ENCODE measurements at regions not wholly inside any gene's neighbourhood (a gene's known extent, or its start where the extent isn't known, plus 50 kb on each side); places are given as distances from the start of the nearest gene placed in this dataset.

DNA sequence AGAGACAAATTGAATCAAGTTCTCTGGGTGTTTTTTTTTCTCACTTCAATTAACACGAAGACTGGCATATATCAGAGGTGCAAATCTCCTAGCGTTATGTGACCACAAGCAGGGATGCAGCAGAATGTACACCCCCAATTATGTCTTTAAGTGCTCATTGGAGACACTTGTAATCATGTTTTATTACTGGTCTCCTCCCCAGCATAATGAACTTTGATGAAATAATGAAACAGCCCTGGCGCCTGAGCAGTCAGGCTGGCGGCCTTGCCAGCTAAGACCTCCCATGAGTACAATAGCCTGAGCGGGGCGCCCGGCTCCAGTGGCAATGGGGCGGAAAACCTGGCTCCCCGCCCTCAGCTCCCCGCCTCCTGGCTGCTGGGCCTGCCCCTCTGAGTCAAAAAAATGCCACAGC lies 209.4 kb upstream of the MSX2 start:
- Histone ChIP-seq H3K9ac (ENCODE audit: low read depth, low read length) (no peak overlapping the region), H3K4me3 (ENCODE audit: low read depth, low read length) (no peak overlapping the region), H3K27me3 (ENCODE audit: control insufficient read depth, insufficient read depth, low read length) (no peaks in the 10 kb centered on the region), H3K4me1 (ENCODE audit: control insufficient read depth, insufficient read depth, low read length) (peaks cover 5% of the 10 kb centered on the region), H3K36me3 (ENCODE audit: control insufficient read depth, insufficient read depth, low read length) (no peaks in the 10 kb centered on the region), H3K9me3 (ENCODE audit: control insufficient read depth, insufficient read depth, low read length) (no peaks in the 10 kb centered on the region)

GRCh38 chr5:174516741-174517140 lies 207.6 kb upstream of the MSX2 start:
- H3K9me3 ChIP-seq (ENCODE audit: control insufficient read depth, insufficient read depth, low read length): no peaks in the 10 kb centered on the region
- no peak overlapping the region for H3K9ac ChIP-seq (ENCODE audit: low read depth, low read length)
- no peak overlapping the region for H3K4me3 ChIP-seq (ENCODE audit: low read depth, low read length)
- no peaks in the 10 kb centered on the region for H3K36me3 ChIP-seq (ENCODE audit: control insufficient read depth, insufficient read depth, low read length)
- peaks cover 11% of the 10 kb centered on the region for H3K4me1 ChIP-seq (ENCODE audit: control insufficient read depth, insufficient read depth, low read length)
- H3K27me3 ChIP-seq (ENCODE audit: control insufficient read depth, insufficient read depth, low read length): peaks cover 7% of the 10 kb centered on the region

- peaks cover 13% of the 10 kb centered on the region for H3K27me3 ChIP-seq (ENCODE audit: control insufficient read depth, insufficient read depth, low read length)
- peaks cover 11% of the 10 kb centered on the region for H3K4me1 ChIP-seq (ENCODE audit: control insufficient read depth, insufficient read depth, low read length)
- H3K4me3 ChIP-seq (ENCODE audit: low read depth, low read length): no peak overlapping the region
- no peaks in the 10 kb centered on the region for H3K36me3 ChIP-seq (ENCODE audit: control insufficient read depth, insufficient read depth, low read length)
- H3K9ac ChIP-seq (ENCODE audit: low read depth, low read length): no peak overlapping the region
- no peaks in the 10 kb centered on the region for H3K9me3 ChIP-seq (ENCODE audit: control insufficient read depth, insufficient read depth, low read length)
These were observed 205.9 kb upstream of the MSX2 start for GRCh38 chr5:174518512-174518911.

DNA sequence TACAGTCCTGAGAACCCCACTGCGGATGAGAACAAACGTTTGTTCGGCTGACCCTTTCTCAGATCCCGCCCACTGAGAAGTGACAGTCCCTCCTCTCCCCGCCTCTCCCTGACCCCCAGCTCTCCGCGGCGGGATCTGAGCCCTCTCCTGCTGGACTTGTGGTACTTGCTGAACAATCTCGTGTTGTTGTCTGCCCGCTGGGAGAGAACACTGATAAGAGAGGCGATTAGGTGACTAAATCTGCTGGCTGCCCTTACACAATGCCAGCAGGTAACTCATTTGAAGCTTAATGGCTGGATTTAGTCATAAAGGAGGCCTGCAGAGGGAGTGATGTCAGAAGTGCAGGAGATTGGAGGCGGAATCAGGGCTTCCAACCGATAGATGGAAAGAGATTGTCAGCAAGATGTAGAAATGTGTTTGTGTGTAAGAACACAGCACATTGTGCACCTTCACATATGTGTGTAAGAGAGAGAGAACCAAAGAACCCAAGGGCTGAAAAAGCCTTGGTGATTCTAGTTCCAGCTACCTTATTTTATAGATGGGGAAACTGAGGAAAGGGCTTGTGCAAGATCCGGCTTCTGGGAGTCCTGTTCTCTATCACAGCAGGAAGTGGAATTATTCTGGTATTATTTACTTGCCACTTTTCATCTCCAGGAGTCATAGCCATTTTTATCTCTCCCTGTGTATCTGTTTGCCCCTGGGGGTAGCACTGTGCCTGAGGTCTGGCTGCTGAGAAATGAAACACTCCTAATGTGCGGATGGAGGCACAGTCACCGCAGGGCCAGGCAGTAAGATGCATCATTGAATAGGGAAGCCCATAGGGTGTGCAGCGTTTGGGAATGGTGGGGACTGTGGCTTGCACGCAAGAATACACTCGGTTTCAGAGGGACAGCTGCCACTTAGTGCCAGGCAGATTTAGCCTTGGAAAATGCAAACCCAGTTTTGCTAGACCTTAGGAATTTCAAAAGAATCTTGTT lies 203.7 kb upstream of the MSX2 start:
- Histone ChIP-seq H3K9ac (ENCODE audit: low read depth, low read length) (peak overlapping the region; percentile 37), H3K27me3 (ENCODE audit: control insufficient read depth, insufficient read depth, low read length) (peaks cover 15% of the 10 kb centered on the region), H3K4me1 (ENCODE audit: control insufficient read depth, insufficient read depth, low read length) (peaks cover 11% of the 10 kb centered on the region), H3K4me3 (ENCODE audit: low read depth, low read length) (peak overlapping the region; percentile 22), H3K36me3 (ENCODE audit: control insufficient read depth, insufficient read depth, low read length) (no peaks in the 10 kb centered on the region), H3K9me3 (ENCODE audit: control insufficient read depth, insufficient read depth, low read length) (no peaks in the 10 kb centered on the region)

- no peaks in the 10 kb centered on the region for H3K36me3 ChIP-seq (ENCODE audit: control insufficient read depth, insufficient read depth, low read length)
- H3K4me1 ChIP-seq (ENCODE audit: control insufficient read depth, insufficient read depth, low read length): peaks cover 11% of the 10 kb centered on the region
- H3K9ac ChIP-seq (ENCODE audit: low read depth, low read length): no peak overlapping the region
- H3K27me3 ChIP-seq (ENCODE audit: control insufficient read depth, insufficient read depth, low read length): peaks cover 15% of the 10 kb centered on the region
- no peaks in the 10 kb centered on the region for H3K9me3 ChIP-seq (ENCODE audit: control insufficient read depth, insufficient read depth, low read length)
- no peak overlapping the region for H3K4me3 ChIP-seq (ENCODE audit: low read depth, low read length)
These were observed 202.9 kb upstream of the MSX2 start for GRCh38 chr5:174521449-174521848.

DNA sequence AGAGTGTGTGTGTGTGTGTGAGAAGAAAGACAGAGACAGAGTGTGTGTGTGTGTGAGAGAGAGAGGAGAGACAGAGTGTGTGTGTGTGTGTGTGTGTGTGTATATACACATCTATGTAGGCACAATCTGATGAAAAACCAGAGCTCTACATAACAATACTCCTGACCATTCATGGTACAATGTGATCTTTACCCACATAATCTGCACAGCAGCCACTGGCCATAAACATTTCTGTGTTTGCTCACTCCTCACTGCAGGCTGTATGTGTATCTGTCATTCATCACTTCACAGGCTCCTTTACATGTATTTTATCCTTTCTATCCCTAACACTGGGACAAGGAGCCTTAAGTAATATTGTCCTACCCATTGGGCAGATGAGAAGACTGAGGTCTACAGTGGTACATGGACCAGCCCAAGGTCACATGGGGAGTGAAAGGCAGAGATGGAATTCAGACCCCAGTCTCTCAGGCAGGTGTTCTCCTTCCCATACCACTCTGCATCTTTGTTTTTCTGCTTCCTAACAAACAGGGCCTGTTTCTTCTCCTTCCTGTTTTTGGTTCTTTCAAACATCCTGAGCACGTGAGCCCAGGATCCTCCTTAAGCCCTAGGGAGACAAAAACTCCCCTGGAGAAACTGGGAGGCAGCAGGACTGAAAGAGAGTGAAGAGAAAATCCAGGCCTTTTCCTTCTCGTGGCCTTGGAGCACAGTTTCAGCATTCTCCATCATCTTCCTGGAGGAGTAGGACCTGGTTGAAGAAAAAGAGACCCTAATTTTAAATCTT lies 201.7 kb upstream of the MSX2 start:
- H3K36me3 ChIP-seq (ENCODE audit: control insufficient read depth, insufficient read depth, low read length): no peaks in the 10 kb centered on the region
- no peaks in the 10 kb centered on the region for H3K9me3 ChIP-seq (ENCODE audit: control insufficient read depth, insufficient read depth, low read length)
- H3K27me3 ChIP-seq (ENCODE audit: control insufficient read depth, insufficient read depth, low read length): peaks cover 15% of the 10 kb centered on the region
- H3K4me3 ChIP-seq (ENCODE audit: low read depth, low read length): no peak overlapping the region
- H3K4me1 ChIP-seq (ENCODE audit: control insufficient read depth, insufficient read depth, low read length): peaks cover 11% of the 10 kb centered on the region
- no peak overlapping the region for H3K9ac ChIP-seq (ENCODE audit: low read depth, low read length)

DNA sequence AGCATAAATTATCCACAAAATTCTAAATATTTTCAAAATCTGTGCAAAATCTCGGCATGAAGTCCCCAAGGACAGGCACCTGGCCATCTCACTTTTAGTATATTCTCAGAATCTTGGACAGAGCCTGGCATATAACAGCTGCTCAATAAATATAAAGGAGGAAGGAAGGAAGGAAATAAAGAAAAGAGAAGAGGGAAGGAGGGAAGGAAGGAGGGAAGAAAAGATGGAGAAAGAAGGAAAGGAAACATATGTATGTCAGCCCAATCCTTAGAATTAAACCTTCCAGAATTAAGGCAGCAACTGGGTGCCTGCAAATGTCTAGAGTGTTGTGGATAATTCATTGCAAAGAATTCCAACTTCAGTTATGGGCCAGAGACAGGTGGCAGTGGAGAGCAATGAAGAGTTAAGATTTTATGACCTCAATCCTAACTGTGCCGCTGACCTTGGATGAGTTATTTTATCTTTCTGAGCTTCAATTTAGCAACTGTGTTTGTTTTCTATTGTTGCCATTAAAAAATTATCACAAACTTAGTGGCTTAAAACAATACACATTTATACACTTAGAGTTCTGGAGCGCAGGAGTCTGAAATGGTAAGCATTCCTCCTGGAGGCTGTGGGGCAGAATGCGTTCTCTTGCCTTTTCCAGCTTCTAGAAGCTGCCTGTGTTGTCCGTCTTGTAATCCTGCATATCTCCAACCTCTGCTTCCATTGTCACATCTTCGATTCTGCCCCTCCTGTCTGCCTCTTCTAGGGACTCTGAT lies 200.9 kb upstream of the MSX2 start:
- Histone ChIP-seq H3K27me3 (ENCODE audit: control insufficient read depth, insufficient read depth, low read length) (peaks cover 15% of the 10 kb centered on the region), H3K9me3 (ENCODE audit: control insufficient read depth, insufficient read depth, low read length) (no peaks in the 10 kb centered on the region), H3K36me3 (ENCODE audit: control insufficient read depth, insufficient read depth, low read length) (no peaks in the 10 kb centered on the region), H3K9ac (ENCODE audit: low read depth, low read length) (no peak overlapping the region), H3K4me1 (ENCODE audit: control insufficient read depth, insufficient read depth, low read length) (peaks cover 8% of the 10 kb centered on the region), H3K4me3 (ENCODE audit: low read depth, low read length) (no peak overlapping the region)

DNA sequence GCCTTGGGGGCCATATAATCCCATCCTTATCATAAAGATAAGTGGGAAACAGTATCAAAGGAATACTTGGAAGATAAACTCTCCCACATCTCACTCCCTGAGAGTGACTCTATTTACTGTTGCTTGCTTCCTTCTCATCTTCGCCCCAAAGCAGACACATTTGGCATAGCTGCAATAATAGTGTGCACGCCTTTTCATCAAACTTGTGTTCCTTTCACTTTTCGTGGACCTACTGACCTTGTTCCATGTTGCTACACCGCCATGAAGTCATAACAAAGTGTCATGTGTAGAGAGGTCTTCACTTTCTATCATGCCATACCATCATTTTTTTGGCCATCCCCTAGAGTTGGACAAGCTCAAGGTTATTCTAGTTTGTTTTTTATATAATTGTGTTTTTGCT lies 200.0 kb upstream of the MSX2 start:
- Histone ChIP-seq H3K4me1 (ENCODE audit: control insufficient read depth, insufficient read depth, low read length) (peaks cover 8% of the 10 kb centered on the region), H3K9ac (ENCODE audit: low read depth, low read length) (no peak overlapping the region), H3K27me3 (ENCODE audit: control insufficient read depth, insufficient read depth, low read length) (peaks cover 15% of the 10 kb centered on the region), H3K36me3 (ENCODE audit: control insufficient read depth, insufficient read depth, low read length) (no peaks in the 10 kb centered on the region), H3K4me3 (ENCODE audit: low read depth, low read length) (no peak overlapping the region), H3K9me3 (ENCODE audit: control insufficient read depth, insufficient read depth, low read length) (no peaks in the 10 kb centered on the region)

DNA sequence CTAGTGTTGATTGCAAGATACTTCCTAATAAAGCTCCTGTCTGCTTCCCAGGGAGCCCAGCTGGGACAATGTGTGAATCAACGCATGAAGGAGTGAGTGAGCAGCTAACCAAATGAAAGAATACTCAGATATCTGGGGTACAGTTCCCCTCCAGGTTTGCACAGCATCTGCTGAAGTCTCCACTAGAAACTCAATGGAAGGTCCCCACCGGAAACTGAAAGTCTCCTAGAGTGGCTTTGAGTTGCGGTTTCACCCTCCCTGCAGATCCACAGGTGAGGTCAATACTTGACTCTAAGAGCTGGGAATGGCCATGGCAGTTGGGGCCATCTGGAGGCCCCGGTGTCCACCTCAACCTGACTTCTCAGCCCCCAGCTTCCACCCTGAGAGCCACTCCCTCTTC lies 198.2 kb upstream of the MSX2 start:
- no peak overlapping the region for H3K4me3 ChIP-seq (ENCODE audit: low read depth, low read length)
- no peaks in the 10 kb centered on the region for H3K4me1 ChIP-seq (ENCODE audit: control insufficient read depth, insufficient read depth, low read length)
- peaks cover 10% of the 10 kb centered on the region for H3K27me3 ChIP-seq (ENCODE audit: control insufficient read depth, insufficient read depth, low read length)
- no peaks in the 10 kb centered on the region for H3K36me3 ChIP-seq (ENCODE audit: control insufficient read depth, insufficient read depth, low read length)
- H3K9ac ChIP-seq (ENCODE audit: low read depth, low read length): no peak overlapping the region
- no peaks in the 10 kb centered on the region for H3K9me3 ChIP-seq (ENCODE audit: control insufficient read depth, insufficient read depth, low read length)

- no peak overlapping the region for H3K4me3 ChIP-seq (ENCODE audit: low read depth, low read length)
- no peaks in the 10 kb centered on the region for H3K9me3 ChIP-seq (ENCODE audit: control insufficient read depth, insufficient read depth, low read length)
- peaks cover 6% of the 10 kb centered on the region for H3K27me3 ChIP-seq (ENCODE audit: control insufficient read depth, insufficient read depth, low read length)
- H3K36me3 ChIP-seq (ENCODE audit: control insufficient read depth, insufficient read depth, low read length): no peaks in the 10 kb centered on the region
- H3K4me1 ChIP-seq (ENCODE audit: control insufficient read depth, insufficient read depth, low read length): peaks cover 7% of the 10 kb centered on the region
- H3K9ac ChIP-seq (ENCODE audit: low read depth, low read length): no peak overlapping the region
These were observed 196.4 kb upstream of the MSX2 start for GRCh38 chr5:174527916-174528540.

Data from iPS-15b (cell line).